Smooth muscle cell (in vitro differentiated cells): ENCODE measurements at regions not wholly inside any gene's neighbourhood (a gene's known extent, or its start where the extent isn't known, plus 50 kb on each side); places are given as distances from the start of the nearest gene placed in this dataset.

Experiments
- DNase-seq: peaks from one replicate; lab custom pipeline; 2025; ENCODE audit not compliant: unreplicated experiment; lab: John Stamatoyannopoulos, UW
- H2AFZ ChIP-seq: fragments of 200-600 bp; sonication (generic); 2 replicates; pipeline ENCODE4 v1.6.0; 2016; ENCODE audit warnings: antibody characterized with exemption, low read depth, mild to moderate bottlenecking
- H3F3A ChIP-seq: fragments of 200-600 bp; sonication (generic); 2 replicates; pipeline ENCODE4 v1.6.0; 2017; ENCODE audit warnings: antibody characterized with exemption, low read depth
- H3K27ac ChIP-seq: fragments of 200-600 bp; sonication (generic); 2 replicates; pipeline ENCODE4 v1.5.1; 2016; ENCODE audit warnings: low read depth, mild to moderate bottlenecking
- H3K27me3 ChIP-seq: fragments of 200-600 bp; sonication (generic); 2 replicates; pipeline ENCODE4 v1.6.1; 2016; ENCODE audit warnings: low read depth, mild to moderate bottlenecking
- H3K36me3 ChIP-seq: fragments of 200-600 bp; sonication (generic); 2 replicates; pipeline ENCODE4 v1.5.1; 2016; ENCODE audit warnings: low read depth
- H3K4me1 ChIP-seq: fragments of 200-600 bp; sonication (generic); 2 replicates; pipeline ENCODE4 v1.5.1; 2016; ENCODE audit warnings: low read depth
- H3K4me2 ChIP-seq: fragments of 200-600 bp; sonication (generic); 2 replicates; pipeline ENCODE4 v1.6.0; 2016; ENCODE audit warnings: mild to moderate bottlenecking
- H3K4me3 ChIP-seq: fragments of 200-600 bp; sonication (generic); 2 replicates; pipeline ENCODE4 v1.5.1; 2016; ENCODE audit warnings: mild to moderate bottlenecking
- H3K79me2 ChIP-seq: fragments of 200-600 bp; sonication (generic); 2 replicates; pipeline ENCODE4 v1.6.0; 2016; ENCODE audit warnings: low read depth, mild to moderate bottlenecking
- H3K9ac ChIP-seq: fragments of 200-600 bp; sonication (generic); 2 replicates; pipeline ENCODE4 v1.6.0; 2016; ENCODE audit warnings: low read depth
- H3K9me3 ChIP-seq: fragments of 200-600 bp; sonication (generic); replicated peaks from 2 replicates; pipeline ENCODE4 v1.5.1; 2016; ENCODE audit warnings: low read depth
- H4K20me1 ChIP-seq: fragments of 200-600 bp; sonication (generic); 2 replicates; pipeline ENCODE4 v1.6.0; 2016; ENCODE audit warnings: low read depth
- CTCF ChIP-seq: fragments of 200-600 bp; sonication (generic); IDR thresholded peaks from 2 replicates; pipeline ENCODE4 v1.5.1; 2017; ENCODE audit warnings: borderline replicate concordance, mild to moderate bottlenecking, antibody characterized with exemption; ENCODE audit not compliant: insufficient read depth, poor library complexity, severe bottlenecking
- WGBS: methylation state at CpG from one replicate; pipeline ENCODE4 v1.1.7; 2016; ENCODE audit warnings: low lambda C conversion rate; 5-methylcytosine and 5-hydroxymethylcytosine counted together

- H3K4me2 ChIP-seq: no peak overlapping the region
- no peak for TF ChIP-seq CTCF
- no peaks in the 10 kb centered on the region for H3K4me1 ChIP-seq
- H4K20me1 ChIP-seq: no peaks in the 10 kb centered on the region
- H3F3A ChIP-seq: no peaks in the 10 kb centered on the region
- H2AFZ ChIP-seq: no peak overlapping the region
- DNase-seq: no peak
- H3K27me3 ChIP-seq: no peaks in the 10 kb centered on the region
- no peaks in the 10 kb centered on the region for H3K79me2 ChIP-seq
- 100% methylated on average over 1 of the region's 1 CpG for WGBS
- no peak overlapping the region for H3K27ac ChIP-seq
- H3K36me3 ChIP-seq: no peaks in the 10 kb centered on the region
- no peaks in the 10 kb centered on the region for H3K9me3 ChIP-seq
- no peak overlapping the region for H3K9ac ChIP-seq
- H3K4me3 ChIP-seq: no peak overlapping the region
These were observed 82.0 kb downstream of the SMPDL3A start for GRCh38 chr6:122871079-122871478.

- H3K79me2 ChIP-seq: no peaks in the 10 kb centered on the region
- no peaks in the 10 kb centered on the region for H3F3A ChIP-seq
- H3K4me1 ChIP-seq: no peaks in the 10 kb centered on the region
- no peak overlapping the region for H3K9ac ChIP-seq
- no peaks in the 10 kb centered on the region for H3K27me3 ChIP-seq
- no peak overlapping the region for H3K4me3 ChIP-seq
- TF ChIP-seq CTCF: no peak
- H3K9me3 ChIP-seq: no peaks in the 10 kb centered on the region
- H3K4me2 ChIP-seq: no peak overlapping the region
- H2AFZ ChIP-seq: no peak overlapping the region
- H3K36me3 ChIP-seq: no peaks in the 10 kb centered on the region
- no peak for DNase-seq
- H3K27ac ChIP-seq: no peak overlapping the region
- no peaks in the 10 kb centered on the region for H4K20me1 ChIP-seq
- WGBS: 91% methylated on average over 4 of the region's 4 CpGs
These were observed 83.3 kb downstream of the SMPDL3A start for GRCh38 chr6:122872311-122872710.

- H4K20me1 ChIP-seq: no peaks in the 10 kb centered on the region
- TF ChIP-seq CTCF: no peak
- no peak for DNase-seq
- H3K27ac ChIP-seq: no peak overlapping the region
- no peak overlapping the region for H3K4me2 ChIP-seq
- H3K27me3 ChIP-seq: no peaks in the 10 kb centered on the region
- no peaks in the 10 kb centered on the region for H3K9me3 ChIP-seq
- no peaks in the 10 kb centered on the region for H3F3A ChIP-seq
- WGBS: 90% methylated on average over 3 of the region's 3 CpGs
- no peak overlapping the region for H3K9ac ChIP-seq
- H3K79me2 ChIP-seq: no peaks in the 10 kb centered on the region
- no peaks in the 10 kb centered on the region for H3K36me3 ChIP-seq
- H2AFZ ChIP-seq: no peak overlapping the region
- H3K4me1 ChIP-seq: no peaks in the 10 kb centered on the region
- no peak overlapping the region for H3K4me3 ChIP-seq
These were observed 88.2 kb downstream of the SMPDL3A start for GRCh38 chr6:122877302-122877701.

- no peak overlapping the region for H3K4me3 ChIP-seq
- no peak for TF ChIP-seq CTCF
- H3K27me3 ChIP-seq: no peaks in the 10 kb centered on the region
- H3K4me2 ChIP-seq: no peak overlapping the region
- DNase-seq: no peak
- 57% methylated on average over 1 of the region's 1 CpG for WGBS
- H3K4me1 ChIP-seq: no peaks in the 10 kb centered on the region
- H3K79me2 ChIP-seq: no peaks in the 10 kb centered on the region
- H3K36me3 ChIP-seq: no peaks in the 10 kb centered on the region
- no peaks in the 10 kb centered on the region for H4K20me1 ChIP-seq
- no peaks in the 10 kb centered on the region for H3K9me3 ChIP-seq
- no peak overlapping the region for H3K27ac ChIP-seq
- no peaks in the 10 kb centered on the region for H3F3A ChIP-seq
- H2AFZ ChIP-seq: no peak overlapping the region
- no peak overlapping the region for H3K9ac ChIP-seq
These were observed 89.7 kb downstream of the SMPDL3A start for GRCh38 chr6:122878796-122879195.
